Pancreas (tissue), 10 donors: ENCODE measurements at regions not wholly inside any gene's neighbourhood (a gene's known extent, or its start where the extent isn't known, plus 50 kb on each side); places are given as distances from the start of the nearest gene placed in this dataset.

Experiments
- ATAC-seq, 4 donors: fragments of 200-7000 bp; cut with Tn5 transposase; one replicate each; pipeline versions ENCODE4 v1.8.0 to v1.9.1; 2020; ENCODE audit warnings: mild to moderate bottlenecking in 4 of 4, moderate library complexity in 4 of 4
- DNase-seq, 6 donors: peaks; one replicate each; pipeline ENCODE4 v3.0.0-alpha.2; 2020
- FAIRE-seq: peaks from 2 replicates; lab custom pipeline; 2012; peaks lifted over from hg19 to GRCh38; lab: Jason Lieb, UNC
- H3K27ac ChIP-seq, 4 donors: fragments of 200-600 bp; sonication (generic); 1 replicate in 3 of 4; 2 replicates in 1 of 4; pipeline versions ENCODE4 v1.5.0 to v1.8.0; 2020
- H3K27me3 ChIP-seq, 4 donors: fragments of 200-600 bp; one replicate each; pipeline ENCODE4 v1.8.0; 2021
- H3K36me3 ChIP-seq, 3 donors: fragments of 200-600 bp; sonication (generic) in 1 of 3; one replicate each; pipeline versions ENCODE4 v1.5.0 to v1.8.0; 2020 to 2021
- H3K4me1 ChIP-seq, 3 donors: fragments of 200-600 bp; one replicate each; pipeline ENCODE4 v1.8.0; 2021
- H3K4me3 ChIP-seq, 4 donors: fragments of 200-600 bp; sonication (generic) in 2 of 4; one replicate each; pipeline versions ENCODE4 v1.5.0 to v1.8.0; 2020 to 2021
- H3K9me3 ChIP-seq, 4 donors: fragments of 200-600 bp; one replicate each; pipeline ENCODE4 v1.8.0; 2021
- CTCF ChIP-seq, 4 donors: fragments of 200-600 bp; sonication (generic) in 3 of 4; IDR thresholded peaks; one replicate each; pipeline versions ENCODE4 v1.5.0 to v1.8.0; 2021; ENCODE audit warnings: antibody characterized with exemption in 4 of 4
- WGBS, 2 donors: extraction: QIAGEN DNeasy Blood & Tissue Kit; methylation state at CpG; one replicate each; pipeline ENCODE4 v1.1.7; 2013; 5-methylcytosine and 5-hydroxymethylcytosine counted together
- intact Hi-C, 3 donors: fragments of 100-400 bp; cut with DNase I; formaldehyde crosslinking; loops; one replicate each; pipeline versions ENCODE4 v1.11.1 to v1.14.2; 2022
- donor health status: healthy with polysubstance abuse.
- donor health status: DM: no; HTN: no; CAD: no; lungs with moderate emphysema.
- donor health status: DM: no; HTN: no; CAD: no.
- donor health status: control.
- donor health status: control.
- donor health status: Bipolar disorder and iron deficiency.
- donor health status: DM: yes; HTN: yes; CAD: no.
- donor health status: DM: no; HTN: no; CAD: no.
- donor health status: DM: no; HTN: no; CAD: no.
- donor health status: DM: yes; HTN: yes; CAD: no.

GRCh38 chr3:28743831-28744230 is 395.2 kb upstream of the AZI2 start:
- no peaks in the 10 kb centered on the region for H3K36me3 ChIP-seq
- no peaks in the 10 kb centered on the region for H3K27me3 ChIP-seq
- no peak overlapping the region for H3K4me3 ChIP-seq
- peak in 4 of 6 donors; percentile 29 to 62 (median 54) for DNase-seq
- no peaks in the 10 kb centered on the region for H3K9me3 ChIP-seq
- intact Hi-C loops = no loop called here
- TF ChIP-seq CTCF (IDR thresholded peaks at IDR 0.05) = no peak
- H3K27ac ChIP-seq = peak overlapping the region in 2 of 4 donors; percentile 13 to 55
- WGBS, 2 donors = 14 to 16% methylated on average over 4 of the region's 4 CpGs
- peak; percentile 96 to 99 (median 98) for ATAC-seq
- peaks cover 6 to 22% (median 7%) of the 10 kb centered on the region in 3 donors for H3K4me1 ChIP-seq
- no peak for FAIRE-seq

DNA sequence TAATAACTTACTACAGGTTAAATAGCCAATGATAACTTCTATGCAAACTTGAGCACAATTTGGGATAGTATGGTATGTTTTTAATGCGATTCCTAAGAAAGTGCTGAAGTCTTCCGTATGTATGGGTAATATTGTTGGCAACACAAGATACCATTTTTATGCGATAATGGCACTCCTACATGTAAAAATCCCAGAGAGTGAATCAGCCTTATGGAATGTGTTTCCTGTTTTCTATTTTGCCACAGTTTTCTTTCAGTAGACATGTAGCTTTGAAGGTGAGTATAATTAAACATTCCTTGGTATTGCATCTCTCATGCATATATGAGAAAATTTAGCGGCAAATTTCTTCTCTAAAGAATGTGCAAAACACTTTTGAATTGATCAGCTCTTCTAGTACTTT is 396.8 kb upstream of the AZI2 start:
- FAIRE-seq (no peak), ATAC-seq (no peak), DNase-seq (no peak)
- TF ChIP-seq CTCF (IDR thresholded peaks at IDR 0.05) = no peak
- intact Hi-C loops = no loop called here
- H3K4me3 ChIP-seq = no peak overlapping the region
- H3K36me3 ChIP-seq = no peaks in the 10 kb centered on the region
- H3K4me1 ChIP-seq = peaks cover 6 to 22% (median 7%) of the 10 kb centered on the region in 3 donors
- no peaks in the 10 kb centered on the region for H3K27me3 ChIP-seq
- WGBS, 2 donors = 92 to 94% methylated on average over 4 of the region's 4 CpGs
- no peak overlapping the region for H3K27ac ChIP-seq
- no peaks in the 10 kb centered on the region for H3K9me3 ChIP-seq

DNA sequence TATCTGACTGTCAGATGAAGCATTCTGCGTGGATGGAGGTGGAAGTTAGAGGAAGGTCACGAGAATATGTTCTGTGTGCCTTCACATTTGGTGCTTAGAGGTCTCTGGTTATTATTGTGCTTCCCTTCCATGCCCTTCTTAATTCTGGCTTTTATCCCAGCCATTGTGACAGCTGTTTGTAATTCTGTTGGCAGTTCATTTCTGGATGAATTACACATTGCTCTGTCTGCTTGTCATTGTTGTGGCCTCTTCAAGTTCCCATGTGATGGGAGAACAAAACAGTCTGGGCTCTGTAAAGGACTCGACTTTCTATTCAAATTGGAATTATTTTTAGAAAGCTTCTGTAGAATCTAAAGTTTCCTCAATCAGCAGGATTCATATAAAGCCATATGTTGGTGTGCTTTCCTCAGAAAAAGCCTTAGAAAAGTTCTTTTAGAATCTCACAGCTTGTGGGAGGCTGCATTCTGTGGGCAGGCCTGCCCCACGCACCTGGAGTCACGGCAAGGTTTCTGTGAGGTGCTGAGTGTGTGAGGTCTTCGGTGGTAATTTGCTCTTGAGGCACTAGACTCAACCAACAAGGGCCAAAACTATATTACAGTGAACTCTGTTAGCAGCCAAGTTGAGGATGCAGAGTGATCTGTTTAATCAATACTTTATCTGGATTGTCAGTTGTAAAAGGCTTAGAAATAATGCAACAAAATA is 397.4 kb upstream of the AZI2 start:
- FAIRE-seq (no peak), DNase-seq (no peak), ATAC-seq (no peak)
- Histone ChIP-seq H3K36me3 (no peaks in the 10 kb centered on the region), H3K9me3 (no peaks in the 10 kb centered on the region), H3K4me3 (no peak overlapping the region), H3K27me3 (no peaks in the 10 kb centered on the region), H3K4me1 (peaks cover 6 to 22% (median 7%) of the 10 kb centered on the region in 3 donors), H3K27ac (no peak overlapping the region)
- TF ChIP-seq CTCF (IDR thresholded peaks at IDR 0.05) = no peak
- intact Hi-C loops = no loop called here
- WGBS, 2 donors = 86 to 87% methylated on average over 6 of the region's 6 CpGs

- no peak for FAIRE-seq
Measured at GRCh38 chr3:28746990-28747389, 398.4 kb upstream of the AZI2 start.

More at GRCh38 chr3:28746990-28747389, 398.4 kb upstream of the AZI2 start:
- TF ChIP-seq CTCF (IDR thresholded peaks at IDR 0.05) = no peak
- no peaks in the 10 kb centered on the region for H3K36me3 ChIP-seq
- peaks cover 6 to 22% (median 7%) of the 10 kb centered on the region in 3 donors for H3K4me1 ChIP-seq
- ATAC-seq (no peak), DNase-seq (no peak)
- no peak overlapping the region for H3K4me3 ChIP-seq
- H3K27ac ChIP-seq = no peak overlapping the region
- WGBS, 2 donors = 93 to 98% methylated on average over 2 of the region's 2 CpGs
- H3K9me3 ChIP-seq = no peaks in the 10 kb centered on the region
- intact Hi-C loops = no loop called here
- H3K27me3 ChIP-seq = no peaks in the 10 kb centered on the region
